Gastrocnemius medialis (tissue), 4 donors: ENCODE measurements at regions not wholly inside any gene's neighbourhood (a gene's known extent, or its start where the extent isn't known, plus 50 kb on each side); places are given as distances from the start of the nearest gene placed in this dataset.

ENCODE experiments used
- CTCF ChIP-seq, 5 experiments: fragments of 450-650 bp in 3 of 5; fragments of 200-600 bp in 2 of 5; sonication (generic) in 2 of 5; IDR thresholded peaks in 4 of 5; conservative IDR thresholded peaks in 1 of 5; 1 replicate in 4 of 5; 2 replicates in 1 of 5; pipeline ENCODE4 v1.5.1; 2016 to 2019; ENCODE audit warnings: antibody characterized with exemption in 5 of 5, mild to moderate bottlenecking in 3 of 5, moderate library complexity in 3 of 5
- POLR2A ChIP-seq, 2 donors: fragments of 450-650 bp; IDR thresholded peaks; one replicate each; pipeline ENCODE4 v1.6.1; 2017; ENCODE audit warnings: antibody characterized with exemption in 2 of 2, mild to moderate bottlenecking in 2 of 2, moderate library complexity in 2 of 2

DNA sequence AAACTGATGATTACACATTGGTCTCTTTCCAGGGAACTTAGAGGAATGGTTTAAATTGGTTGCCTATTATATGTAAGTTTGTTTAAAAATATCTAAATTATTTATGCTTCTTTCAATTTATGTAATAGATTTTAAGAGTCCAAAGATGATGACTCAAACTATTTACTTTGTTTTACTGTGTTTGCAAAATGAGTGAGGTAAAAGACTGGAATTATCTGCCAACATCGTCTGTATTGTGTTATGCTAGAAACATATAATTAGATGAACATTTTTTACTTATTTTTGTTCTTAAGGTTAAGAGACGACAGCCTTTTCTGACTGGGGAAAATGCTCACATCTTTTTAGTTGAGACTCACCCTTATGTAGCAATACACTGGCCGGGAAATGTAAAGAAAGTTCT, 51.1 kb upstream of the SYTL5 start:
- TF ChIP-seq CTCF (IDR thresholded peaks at IDR 0.05 in 4 of 5, conservative IDR thresholded peaks at IDR 0.05 in 1 of 5) (no peak), POLR2A (IDR thresholded peaks at IDR 0.05) (no peak)
